Activated CD8-positive, alpha-beta T cell treated with anti-CD3 and anti-CD28 coated beads for 36 hours (primary cell): ENCODE measurements at regions not wholly inside any gene's neighbourhood (a gene's known extent, or its start where the extent isn't known, plus 50 kb on each side); places are given as distances from the start of the nearest gene placed in this dataset.

Experiments used
- ATAC-seq: fragments of 200-7000 bp; cut with Tn5 transposase; one replicate; pipeline ENCODE4 v1.10.0; 2021; ENCODE audit warnings: mild to moderate bottlenecking, moderate library complexity
- CTCF ChIA-PET: fragments of 350-600 bp; sonication (Branson Sonifier 250); formaldehyde crosslinking; loops from one replicate; lab custom pipeline; 2021; ENCODE audit warnings: antibody characterized with exemption; lab: Charles Lee
- POLR2A ChIA-PET: fragments of 350-600 bp; sonication (Branson Sonifier 250); formaldehyde crosslinking; loops from one replicate; lab custom pipeline; 2021; ENCODE audit warnings: antibody characterized with exemption; lab: Charles Lee
- DNase-seq: peaks from one replicate; pipeline ENCODE4 v3.0.0-alpha.2; 2020
- H3K27ac Mint-ChIP-seq: one replicate; pipeline ENCODE4 v1.8.0; 2021; ENCODE audit warnings: mild to moderate bottlenecking, mixed read lengths
- H3K27me3 Mint-ChIP-seq: one replicate; pipeline ENCODE4 v1.8.0; 2021; ENCODE audit warnings: mixed read lengths
- H3K36me3 Mint-ChIP-seq: one replicate; pipeline ENCODE4 v1.8.0; 2021; ENCODE audit warnings: low read depth, mixed read lengths
- H3K4me1 Mint-ChIP-seq: one replicate; pipeline ENCODE4 v1.8.0; 2021; ENCODE audit warnings: low read depth, mixed read lengths
- H3K4me3 Mint-ChIP-seq: one replicate; pipeline ENCODE4 v1.8.0; 2021; ENCODE audit warnings: mild to moderate bottlenecking, moderate library complexity, mixed read lengths
- H3K9me3 Mint-ChIP-seq: one replicate; pipeline ENCODE4 v1.8.0; 2021; ENCODE audit warnings: mixed read lengths
- CTCF ChIP-seq: fragments of 200-600 bp; IDR thresholded peaks from one replicate; pipeline ENCODE4 v1.8.0; 2022; ENCODE audit warnings: antibody characterized with exemption, mild to moderate bottlenecking
- intact Hi-C: fragments of 100-400 bp; cut with micrococcal nuclease; formaldehyde crosslinking; loops from one replicate; pipeline ENCODE4 v1.10.0; 2022

DNA sequence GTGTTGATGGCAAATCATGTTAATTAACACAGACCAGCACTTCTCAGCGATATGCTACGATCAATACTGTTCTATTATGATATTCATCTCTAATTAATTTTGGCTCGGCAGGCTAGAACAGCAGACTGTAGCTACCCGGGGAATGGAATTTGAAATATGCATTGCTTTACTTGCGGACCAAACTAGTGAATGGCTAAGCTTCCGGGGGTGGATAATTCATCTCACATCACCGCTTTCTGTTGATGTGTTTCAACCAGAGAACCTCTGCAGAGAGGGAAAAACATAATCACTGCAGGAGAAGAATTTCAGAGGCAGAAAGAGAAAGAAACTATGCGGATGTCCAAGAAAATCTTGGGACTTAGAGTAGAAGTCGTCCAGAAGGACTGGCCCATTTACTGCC lies 490.9 kb downstream of the STK39 start:
- CTCF ChIA-PET = no interaction called here

DNA sequence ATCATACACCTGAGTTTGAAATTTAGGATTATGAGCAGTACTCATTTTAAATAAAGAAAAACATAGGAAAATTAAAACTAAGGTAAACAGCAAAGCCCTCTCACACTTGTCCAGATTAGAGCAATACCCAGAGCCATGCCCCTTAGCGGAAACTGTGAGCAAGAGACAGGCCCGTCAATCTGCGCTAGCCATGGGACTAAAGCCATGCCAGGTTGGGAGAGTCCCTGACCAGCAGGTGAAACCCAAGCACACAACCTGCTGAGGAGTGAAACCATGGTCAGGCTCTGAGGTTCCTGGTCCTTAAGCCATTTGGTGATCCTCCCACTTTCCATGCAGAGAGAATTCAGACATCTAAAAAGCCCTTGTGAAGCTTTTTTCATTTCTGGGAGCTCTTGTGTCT lies 494.3 kb downstream of the STK39 start:
- DNase-seq (no peak), ATAC-seq (no peak)
- POLR2A ChIA-PET = no interaction called here
- no peaks in the 10 kb centered on the region for H3K9me3 Mint-ChIP-seq
- H3K36me3 Mint-ChIP-seq = no peaks in the 10 kb centered on the region
- H3K27me3 Mint-ChIP-seq = peaks cover 5% of the 10 kb centered on the region
- no peaks in the 10 kb centered on the region for H3K4me1 Mint-ChIP-seq
- CTCF ChIA-PET = no interaction called here
- intact Hi-C loops = no loop called here
- TF ChIP-seq CTCF = no peak
- no peak overlapping the region for H3K4me3 Mint-ChIP-seq
- no peak overlapping the region for H3K27ac Mint-ChIP-seq

More for the DNA sequence above, 490.9 kb downstream of the STK39 start:
- POLR2A ChIA-PET = no interaction called here
- ATAC-seq (no peak), DNase-seq (no peak)
- Mint-ChIP-seq H3K4me3 (no peak overlapping the region), H3K27ac (no peak overlapping the region), H3K36me3 (no peaks in the 10 kb centered on the region), H3K4me1 (no peaks in the 10 kb centered on the region), H3K9me3 (no peaks in the 10 kb centered on the region), H3K27me3 (peaks cover 6% of the 10 kb centered on the region)
- TF ChIP-seq CTCF = no peak
- intact Hi-C loops = no loop called here

- Mint-ChIP-seq H3K27ac (no peak overlapping the region), H3K4me1 (no peaks in the 10 kb centered on the region), H3K36me3 (no peaks in the 10 kb centered on the region), H3K9me3 (no peaks in the 10 kb centered on the region), H3K4me3 (no peak overlapping the region), H3K27me3 (peaks cover 5% of the 10 kb centered on the region)
- ATAC-seq = no peak
- CTCF ChIA-PET = no interaction called here
- TF ChIP-seq CTCF = no peak
- POLR2A ChIA-PET = no interaction called here
- DNase-seq = no peak
- intact Hi-C loops = no loop called here
Observed at GRCh38 chr2:167752734-167753133, 494.7 kb downstream of the STK39 start.

GRCh38 chr2:167750675-167751074 lies 496.7 kb downstream of the STK39 start:
- ATAC-seq = no peak
- Mint-ChIP-seq H3K9me3 (no peaks in the 10 kb centered on the region), H3K27ac (no peak overlapping the region), H3K4me3 (no peak overlapping the region), H3K4me1 (no peaks in the 10 kb centered on the region), H3K27me3 (peaks cover 9% of the 10 kb centered on the region), H3K36me3 (no peaks in the 10 kb centered on the region)
- ChIA-PET POLR2A (no interaction called here), CTCF (no interaction called here)
- TF ChIP-seq CTCF = no peak
- DNase-seq = no peak
- intact Hi-C loops = no loop called here

- Mint-ChIP-seq H3K36me3 (no peaks in the 10 kb centered on the region), H3K27me3 (peaks cover 9% of the 10 kb centered on the region), H3K4me1 (no peaks in the 10 kb centered on the region), H3K4me3 (no peak overlapping the region), H3K9me3 (no peaks in the 10 kb centered on the region), H3K27ac (no peak overlapping the region)
- POLR2A ChIA-PET = no interaction called here
- intact Hi-C loops = no loop called here
- CTCF ChIA-PET = no interaction called here
- DNase-seq (no peak), ATAC-seq (no peak)
- no peak for TF ChIP-seq CTCF
Observed at GRCh38 chr2:167749660-167750059, 497.7 kb downstream of the STK39 start.
